Pons (tissue), 1 donor: ENCODE measurements at regions not wholly inside any gene's neighbourhood (a gene's known extent, or its start where the extent isn't known, plus 50 kb on each side); places are given as distances from the start of the nearest gene placed in this dataset.
"Not testable (repeated sequence)": the region's sequence is repeated elsewhere in the genome, so short reads cannot be mapped to it uniquely, and the experiment has no call there.

Source experiments
- DNase-seq: peaks from one replicate; pipeline ENCODE4 v3.0.0-alpha.2; 2016; ENCODE audit warnings: low spot score

GRCh38 chr18:22504251-22505030, 86.7 kb upstream of the CTAGE1 start:
- DNase-seq: no peak

- no peak for DNase-seq
Measured at GRCh38 chr18:22505141-22505591, 87.5 kb upstream of the CTAGE1 start.

GRCh38 chr18:22507055-22507454, 89.3 kb upstream of the CTAGE1 start:
- DNase-seq: no peak

GRCh38 chr18:22509423-22509822, 91.7 kb upstream of the CTAGE1 start:
- no peak for DNase-seq

- no peak for DNase-seq
Measured at GRCh38 chr18:22510697-22511096, 93.0 kb upstream of the CTAGE1 start.

- DNase-seq: no peak
Measured at GRCh38 chr18:22513721-22514481, 96.2 kb upstream of the CTAGE1 start.

- no peak for DNase-seq
Measured at GRCh38 chr18:22514655-22515054, 96.9 kb upstream of the CTAGE1 start.

GRCh38 chr18:22515250-22515649, 97.5 kb upstream of the CTAGE1 start:
- DNase-seq: no peak

GRCh38 chr18:22517356-22517755, 99.6 kb upstream of the CTAGE1 start:
- DNase-seq: no peak

- no peak for DNase-seq
Measured at GRCh38 chr18:22521026-22521707, 103.5 kb upstream of the CTAGE1 start.

- no peak for DNase-seq
Measured at GRCh38 chr18:22523481-22523880, 105.8 kb upstream of the CTAGE1 start.

GRCh38 chr18:22524783-22525182, 107.1 kb upstream of the CTAGE1 start:
- no peak for DNase-seq

GRCh38 chr18:22525313-22525712, 107.6 kb upstream of the CTAGE1 start:
- no peak for DNase-seq

- DNase-seq: no peak
Measured at GRCh38 chr18:22525883-22526282, 108.2 kb upstream of the CTAGE1 start.

- no peak for DNase-seq
Measured at GRCh38 chr18:22528291-22528690, 110.6 kb upstream of the CTAGE1 start.

- DNase-seq: not testable (repeated sequence)
Measured at GRCh38 chr18:22534706-22535105, 117.0 kb upstream of the CTAGE1 start.

- DNase-seq: no peak
Measured at GRCh38 chr18:22536558-22536957, 118.8 kb upstream of the CTAGE1 start.

GRCh38 chr18:22538426-22538825, 120.7 kb upstream of the CTAGE1 start:
- no peak for DNase-seq

- DNase-seq: no peak
Measured at GRCh38 chr18:22539051-22539765, 121.5 kb upstream of the CTAGE1 start.

- no peak for DNase-seq
Measured at GRCh38 chr18:22541232-22541631, 123.5 kb upstream of the CTAGE1 start.

GRCh38 chr18:22542406-22542835, 124.7 kb upstream of the CTAGE1 start:
- no peak for DNase-seq

GRCh38 chr18:22543769-22544168, 126.1 kb upstream of the CTAGE1 start:
- no peak for DNase-seq
